OCI-LY3 (cell line): ENCODE measurements at regions not wholly inside any gene's neighbourhood (a gene's known extent, or its start where the extent isn't known, plus 50 kb on each side); places are given as distances from the start of the nearest gene placed in this dataset.

ENCODE experiments used
- CTCF ChIP-seq: fragments of 200-600, 300-600 bp; sonication (generic); IDR thresholded peaks from 2 replicates; pipeline ENCODE4 v1.5.1; 2014; ENCODE audit warnings: antibody characterized with exemption, low read length, low read depth
- EZH2phosphoT487 ChIP-seq: fragments of 200-600 bp; shearing (Covaris generic); IDR thresholded peaks from 2 replicates; pipeline ENCODE4 v1.6.1; 2018; ENCODE audit warnings: antibody characterized with exemption, mixed run types, low read depth

GRCh38 chr5:165296401-165297130 lies 1791.1 kb downstream of the MAT2B start:
- TF ChIP-seq CTCF (no peak), EZH2phosphoT487 (no peak)
